ENCODE measurements at regions not wholly inside any gene's neighbourhood (a gene's known extent, or its start where the extent isn't known, plus 50 kb on each side); places are given as distances from the start of the nearest gene placed in this dataset.
A peak's percentile ranks its signal among the peaks of the same experiment; 100 is the strongest.

- peak; percentile 45 for DNase-seq
Measured at GRCh38 chr2:56713161-56713676, 529.4 kb downstream of the CCDC85A start.

GRCh38 chr2:56713978-56714377 is 530.2 kb downstream of the CCDC85A start:
- no peak for DNase-seq

- DNase-seq, result no peak
Measured at GRCh38 chr2:56714400-56714799, 530.6 kb downstream of the CCDC85A start.

- no peak for DNase-seq
Measured at GRCh38 chr2:56715683-56716082, 531.9 kb downstream of the CCDC85A start.

- DNase-seq, result no peak
Measured at GRCh38 chr2:56718413-56718812, 534.6 kb downstream of the CCDC85A start.

GRCh38 chr2:56729212-56729611 is 545.4 kb downstream of the CCDC85A start:
- DNase-seq, result peak; percentile 45

GRCh38 chr2:56732946-56733345 is 549.2 kb downstream of the CCDC85A start:
- DNase-seq, result no peak

GRCh38 chr2:56739413-56739812 is 555.6 kb downstream of the CCDC85A start:
- no peak for DNase-seq

GRCh38 chr2:56741601-56742102 is 557.9 kb downstream of the CCDC85A start:
- DNase-seq, result peak; percentile 96

GRCh38 chr2:56743807-56744206 is 560.0 kb downstream of the CCDC85A start:
- DNase-seq, result no peak

GRCh38 chr2:56749152-56749752 is 565.5 kb downstream of the CCDC85A start:
- peak; percentile 56 for DNase-seq

GRCh38 chr2:56753182-56753581 is 569.4 kb downstream of the CCDC85A start:
- DNase-seq, result no peak

- DNase-seq, result no peak
Measured at GRCh38 chr2:56754066-56754615, 570.4 kb downstream of the CCDC85A start.

GRCh38 chr2:56754627-56755026 is 570.8 kb downstream of the CCDC85A start:
- DNase-seq, result no peak

- DNase-seq, result no peak
Measured at GRCh38 chr2:56757884-56758545, 574.2 kb downstream of the CCDC85A start.

- no peak for DNase-seq
Measured at GRCh38 chr2:56763683-56764082, 579.9 kb downstream of the CCDC85A start.

GRCh38 chr2:56768973-56769372 is 585.2 kb downstream of the CCDC85A start:
- no peak for DNase-seq

- peak; percentile 73 for DNase-seq
Measured at GRCh38 chr2:56770490-56770889, 586.7 kb downstream of the CCDC85A start.

GRCh38 chr2:56784046-56784445 is 600.3 kb downstream of the CCDC85A start:
- no peak for DNase-seq

GRCh38 chr2:56801214-56801613 is 617.4 kb downstream of the CCDC85A start:
- DNase-seq, result no peak

- peak; percentile 53 for DNase-seq
Measured at GRCh38 chr2:56801770-56802169, 618.0 kb downstream of the CCDC85A start.

GRCh38 chr2:56803596-56803995 is 619.8 kb downstream of the CCDC85A start:
- no peak for DNase-seq

GRCh38 chr2:56806924-56807323 is 623.1 kb downstream of the CCDC85A start:
- DNase-seq, result no peak

- DNase-seq, result no peak
Measured at GRCh38 chr2:56807861-56808260, 624.1 kb downstream of the CCDC85A start.

Data from HCEC 1CT (cell line).